HEK293 (cell line): ENCODE measurements at regions not wholly inside any gene's neighbourhood (a gene's known extent, or its start where the extent isn't known, plus 50 kb on each side); places are given as distances from the start of the nearest gene placed in this dataset.

Experiments used
- BCL11A ChIP-seq: fragments of 450-650 bp; formaldehyde crosslinking; IDR thresholded peaks from 2 replicates; pipeline ENCODE4 v1.5.1; 2016; ENCODE audit warnings: low read depth, missing biosample characterization, missing genetic modification characterization
- FEZF1 ChIP-seq: fragments of 450-650 bp; formaldehyde crosslinking; IDR thresholded peaks from 2 replicates; pipeline ENCODE4 v1.5.1; 2016; ENCODE audit warnings: missing biosample characterization, missing genetic modification characterization
- GLI2 ChIP-seq: fragments of 450-650 bp; formaldehyde crosslinking; IDR thresholded peaks from 2 replicates; pipeline ENCODE4; 2017; ENCODE audit warnings: missing biosample characterization, missing genetic modification characterization, low read depth, borderline replicate concordance
- HOXC10 ChIP-seq: sonication (generic); formaldehyde crosslinking; IDR thresholded peaks from 2 replicates; pipeline ENCODE4 v1.8.1; 2023; ENCODE audit warnings: mild to moderate bottlenecking, missing genetic modification reagents
- KLF9 ChIP-seq: fragments of 450-650 bp; formaldehyde crosslinking; IDR thresholded peaks from 2 replicates; pipeline ENCODE4 v1.5.1; 2016; ENCODE audit warnings: missing biosample characterization, missing genetic modification characterization, low read depth
- OSR2 ChIP-seq: fragments of 450-650 bp; formaldehyde crosslinking; IDR thresholded peaks from 2 replicates; pipeline ENCODE4 v1.5.1; 2016; ENCODE audit warnings: missing biosample characterization, missing genetic modification characterization
- PRDM2 ChIP-seq: fragments of 450-650 bp; formaldehyde crosslinking; IDR thresholded peaks from 2 replicates; pipeline ENCODE4 v1.5.1; 2016; ENCODE audit warnings: missing biosample characterization, missing genetic modification characterization, borderline replicate concordance
- RBAK ChIP-seq: fragments of 450-650 bp; formaldehyde crosslinking; IDR thresholded peaks from 2 replicates; pipeline ENCODE4 v1.5.1; 2016; ENCODE audit warnings: missing biosample characterization, missing genetic modification characterization
- SCRT1 ChIP-seq: fragments of 450-650 bp; formaldehyde crosslinking; IDR thresholded peaks from 2 replicates; pipeline ENCODE4 v1.5.1; 2016; ENCODE audit warnings: missing biosample characterization, missing genetic modification characterization, borderline replicate concordance
- SP2 ChIP-seq: fragments of 450-650 bp; formaldehyde crosslinking; IDR thresholded peaks from 2 replicates; pipeline ENCODE4 v1.5.1; 2016; ENCODE audit warnings: missing biosample characterization, missing genetic modification characterization
- ZBTB17 ChIP-seq: fragments of 450-650 bp; formaldehyde crosslinking; IDR thresholded peaks from 2 replicates; pipeline ENCODE4 v1.5.1; 2016; ENCODE audit warnings: missing biosample characterization, missing genetic modification characterization
- ZBTB20 ChIP-seq: fragments of 450-650 bp; formaldehyde crosslinking; IDR thresholded peaks from 2 replicates; pipeline ENCODE4 v1.5.1; 2016; ENCODE audit warnings: missing biosample characterization, missing genetic modification characterization
- ZBTB44 ChIP-seq: fragments of 450-650 bp; IDR thresholded peaks from 2 replicates; pipeline ENCODE4 v1.5.1; 2018; ENCODE audit warnings: missing biosample characterization, mild to moderate bottlenecking, missing genetic modification characterization
- ZBTB6 ChIP-seq: fragments of 450-650 bp; formaldehyde crosslinking; IDR thresholded peaks from 2 replicates; pipeline ENCODE4 v1.5.1; 2017; ENCODE audit warnings: missing biosample characterization, missing genetic modification characterization
- ZBTB7A ChIP-seq: fragments of 450-650 bp; formaldehyde crosslinking; IDR thresholded peaks from 2 replicates; pipeline ENCODE4 v1.5.1; 2016; ENCODE audit warnings: low read depth, missing biosample characterization, missing genetic modification characterization
- ZEB2 ChIP-seq: fragments of 450-650 bp; formaldehyde crosslinking; IDR thresholded peaks from 2 replicates; pipeline ENCODE4 v1.5.1; 2016; ENCODE audit warnings: missing biosample characterization, missing genetic modification characterization
- ZFP69B ChIP-seq: fragments of 450-650 bp; formaldehyde crosslinking; IDR thresholded peaks from 2 replicates; pipeline ENCODE4 v1.5.1; 2016; ENCODE audit warnings: missing biosample characterization, missing genetic modification characterization
- ZNF223 ChIP-seq: fragments of 450-650 bp; formaldehyde crosslinking; IDR thresholded peaks from 2 replicates; pipeline ENCODE4 v1.5.1; 2016; ENCODE audit warnings: missing biosample characterization, missing genetic modification characterization
- ZNF26 ChIP-seq: fragments of 450-650 bp; formaldehyde crosslinking; IDR thresholded peaks from 2 replicates; pipeline ENCODE4 v1.5.1; 2016; ENCODE audit warnings: missing biosample characterization, missing genetic modification characterization
- ZNF341 ChIP-seq: fragments of 450-650 bp; formaldehyde crosslinking; IDR thresholded peaks from 2 replicates; pipeline ENCODE4; 2016; ENCODE audit warnings: low read depth, missing biosample characterization, missing genetic modification characterization
- ZNF473 ChIP-seq: fragments of 450-650 bp; formaldehyde crosslinking; IDR thresholded peaks from 2 replicates; pipeline ENCODE4 v1.5.1; 2017; ENCODE audit warnings: missing biosample characterization, missing genetic modification characterization
- ZNF510 ChIP-seq: fragments of 450-650 bp; formaldehyde crosslinking; IDR thresholded peaks from 2 replicates; pipeline ENCODE4 v1.5.1; 2018; ENCODE audit warnings: mild to moderate bottlenecking, missing genetic modification characterization, missing biosample characterization; ENCODE audit not compliant: insufficient replicate concordance
- ZNF548 ChIP-seq: fragments of 450-650 bp; formaldehyde crosslinking; IDR thresholded peaks from 2 replicates; pipeline ENCODE4 v1.5.1; 2016; ENCODE audit warnings: missing biosample characterization, missing genetic modification characterization
- ZNF561 ChIP-seq: fragments of 450-650 bp; IDR thresholded peaks from 2 replicates; pipeline ENCODE4 v1.5.1; 2018; ENCODE audit warnings: missing biosample characterization, missing genetic modification characterization, borderline replicate concordance
- ZNF600 ChIP-seq: fragments of 450-650 bp; formaldehyde crosslinking; IDR thresholded peaks from 2 replicates; pipeline ENCODE4 v1.5.1; 2016; ENCODE audit warnings: missing biosample characterization, missing genetic modification characterization
- ZNF704 ChIP-seq: fragments of 450-650 bp; formaldehyde crosslinking; IDR thresholded peaks from 2 replicates; pipeline ENCODE4 v1.5.1; 2016; ENCODE audit warnings: missing biosample characterization, missing genetic modification characterization
- ZNF76 ChIP-seq: fragments of 450-650 bp; formaldehyde crosslinking; IDR thresholded peaks from 2 replicates; pipeline ENCODE4; 2016; ENCODE audit warnings: low read depth, missing biosample characterization, missing genetic modification characterization, borderline replicate concordance
- ZNF843 ChIP-seq: fragments of 450-650 bp; formaldehyde crosslinking; IDR thresholded peaks from 2 replicates; pipeline ENCODE4 v1.5.1; 2016; ENCODE audit warnings: missing biosample characterization, missing genetic modification characterization

GRCh38 chr5:116842514-116842961, 267.9 kb upstream of the SEMA6A start (continued):
- TF ChIP-seq PRDM2 = no peak
- TF ChIP-seq HOXC10 (CRISPR knock-in tag) = no peak
- no peak for TF ChIP-seq ZNF548 (tag by site-specific recombination)
- TF ChIP-seq SP2 (tag by site-specific recombination) = no peak
- no peak for TF ChIP-seq ZNF704
- peak; percentile 13; the same call in 1 of the 2 replicates for TF ChIP-seq BCL11A (tag by site-specific recombination)
- TF ChIP-seq ZEB2 (tag by site-specific recombination) = peak; percentile 74; the same call in 1 of the 2 replicates
- no peak for TF ChIP-seq KLF9 (tag by site-specific recombination)
- no peak for TF ChIP-seq RBAK (tag by site-specific recombination)
- no peak for TF ChIP-seq ZBTB44
- no peak for TF ChIP-seq SCRT1 (tag by site-specific recombination)
- no peak for TF ChIP-seq ZNF473 (tag by site-specific recombination)
- TF ChIP-seq ZNF223 = no peak
- TF ChIP-seq FEZF1 (tag by site-specific recombination) = peak; percentile 92
- TF ChIP-seq OSR2 (tag by site-specific recombination) = peak; percentile 73; the same call in 1 of the 2 replicates
- TF ChIP-seq ZNF341 (tag by site-specific recombination) = no peak
- TF ChIP-seq ZNF600 (tag by site-specific recombination) = no peak
- TF ChIP-seq ZBTB6 = no peak
- peak; percentile 97 for TF ChIP-seq ZNF843 (tag by site-specific recombination)
- peak; percentile 73; the same call in 1 of the 2 replicates for TF ChIP-seq ZNF561 (tag by site-specific recombination)
- TF ChIP-seq ZBTB17 (tag by site-specific recombination) = no peak
- TF ChIP-seq ZBTB20 (tag by site-specific recombination) = peak; percentile 90
- TF ChIP-seq ZNF26 (tag by site-specific recombination) = no peak
- no peak for TF ChIP-seq ZNF510 (tag by site-specific recombination)
- TF ChIP-seq ZBTB7A = no peak
- no peak for TF ChIP-seq ZFP69B (tag by site-specific recombination)
- no peak for TF ChIP-seq ZNF76 (tag by site-specific recombination)
- TF ChIP-seq GLI2 (tag by site-specific recombination) = peak; percentile 70; the same call in 1 of the 2 replicates
